H1 (cell line): ENCODE measurements at regions not wholly inside any gene's neighbourhood (a gene's known extent, or its start where the extent isn't known, plus 50 kb on each side); places are given as distances from the start of the nearest gene placed in this dataset.
A peak's percentile ranks its signal among the peaks of the same experiment; 100 is the strongest.

Experiments
- CHD1 ChIP-seq: IDR thresholded peaks from 2 replicates; pipeline ENCODE4 v1.6.1; 2012; ENCODE audit warnings: low read depth, low read length, improper control_type of control experiment
- CTBP2 ChIP-seq: IDR thresholded peaks from 2 replicates; pipeline ENCODE4 v1.7.0; 2011; ENCODE audit warnings: borderline replicate concordance, mild to moderate bottlenecking, moderate library complexity, mixed read lengths, low read length; ENCODE audit not compliant: insufficient read depth, insufficient read length
- EZH2 ChIP-seq: fragments of 200-600 bp; sonication (generic); IDR thresholded peaks from 2 replicates; pipeline ENCODE4 v1.7.1; 2012; ENCODE audit warnings: low read depth, mild to moderate bottlenecking, moderate library complexity, low read length, inconsistent platforms; ENCODE audit not compliant: severe bottlenecking
- GABPA ChIP-seq: IDR thresholded peaks from 2 replicates; pipeline ENCODE4 v1.6.1; 2011; ENCODE audit warnings: mild to moderate bottlenecking, low read length, moderate library complexity, borderline replicate concordance; ENCODE audit not compliant: insufficient read depth
- JUND ChIP-seq: IDR thresholded peaks from 2 replicates; pipeline ENCODE4 v1.6.1; 2011; ENCODE audit warnings: mild to moderate bottlenecking, improper control_type of control experiment, low read length
- KDM1A ChIP-seq: fragments of 200-600, 300-600 bp; sonication (generic); IDR thresholded peaks from 2 replicates; pipeline ENCODE4 v1.7.1; 2016; ENCODE audit warnings: mild to moderate bottlenecking, low read length, borderline replicate concordance
- NANOG ChIP-seq: IDR thresholded peaks from 2 replicates; pipeline ENCODE4 v1.6.1; 2011; ENCODE audit warnings: low read length, low read depth, mild to moderate bottlenecking, inconsistent platforms; ENCODE audit not compliant: insufficient read depth, poor library complexity, severe bottlenecking
- POLR2A ChIP-seq, 2 experiments: IDR thresholded peaks; 1 replicate in 1 of 2; 2 replicates in 1 of 2; pipeline ENCODE4 v1.6.1; 2011; ENCODE audit warnings: low read depth in 2 of 2, low read length in 2 of 2, mild to moderate bottlenecking in 2 of 2; ENCODE audit errors: control extremely low read depth in 1 of 2
- POU5F1 ChIP-seq: IDR thresholded peaks from 2 replicates; pipeline ENCODE4 v1.6.1; 2011; ENCODE audit warnings: low read depth, mild to moderate bottlenecking, low read length, moderate library complexity
- SP1 ChIP-seq: IDR thresholded peaks from 2 replicates; pipeline ENCODE4 v1.6.1; 2011; ENCODE audit warnings: low read depth, low read length
- SP4 ChIP-seq: IDR thresholded peaks from 2 replicates; pipeline ENCODE4 v1.6.1; 2012; ENCODE audit warnings: low read length, inconsistent platforms
- TEAD4 ChIP-seq: IDR thresholded peaks from 2 replicates; pipeline ENCODE4 v1.6.1; 2012; ENCODE audit warnings: low read depth, low read length, inconsistent platforms, mixed read lengths
- TF ChIP-seq, protein P1 (sequence below): fragments of 300-600 bp; sonication (generic); IDR thresholded peaks from 2 replicates; pipeline ENCODE4 v1.7.1; 2012; ENCODE audit warnings: low read length, moderate library complexity, mild to moderate bottlenecking, inconsistent platforms; ENCODE audit not compliant: insufficient replicate concordance

DNA sequence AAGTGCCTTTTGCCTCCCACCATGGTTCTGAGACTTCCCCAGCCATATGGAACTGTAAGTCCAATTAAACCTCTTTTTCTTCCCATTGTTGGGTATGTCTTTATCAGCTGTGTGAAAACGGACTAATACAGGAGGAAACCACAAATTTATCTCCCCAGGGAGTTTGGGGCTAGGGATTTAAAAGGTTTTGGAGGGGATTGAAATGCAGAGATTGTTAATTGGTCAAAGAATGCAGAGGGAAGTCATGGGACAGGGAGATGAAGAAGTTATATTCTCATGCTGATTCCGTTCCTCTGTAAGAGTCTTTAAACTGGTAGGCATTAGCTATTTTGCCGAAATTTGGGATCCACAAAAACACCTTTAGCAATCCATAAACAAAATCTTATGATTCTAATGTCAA, 57.9 kb downstream of the TKTL2 start (continued):
- TF ChIP-seq, protein P1, sequence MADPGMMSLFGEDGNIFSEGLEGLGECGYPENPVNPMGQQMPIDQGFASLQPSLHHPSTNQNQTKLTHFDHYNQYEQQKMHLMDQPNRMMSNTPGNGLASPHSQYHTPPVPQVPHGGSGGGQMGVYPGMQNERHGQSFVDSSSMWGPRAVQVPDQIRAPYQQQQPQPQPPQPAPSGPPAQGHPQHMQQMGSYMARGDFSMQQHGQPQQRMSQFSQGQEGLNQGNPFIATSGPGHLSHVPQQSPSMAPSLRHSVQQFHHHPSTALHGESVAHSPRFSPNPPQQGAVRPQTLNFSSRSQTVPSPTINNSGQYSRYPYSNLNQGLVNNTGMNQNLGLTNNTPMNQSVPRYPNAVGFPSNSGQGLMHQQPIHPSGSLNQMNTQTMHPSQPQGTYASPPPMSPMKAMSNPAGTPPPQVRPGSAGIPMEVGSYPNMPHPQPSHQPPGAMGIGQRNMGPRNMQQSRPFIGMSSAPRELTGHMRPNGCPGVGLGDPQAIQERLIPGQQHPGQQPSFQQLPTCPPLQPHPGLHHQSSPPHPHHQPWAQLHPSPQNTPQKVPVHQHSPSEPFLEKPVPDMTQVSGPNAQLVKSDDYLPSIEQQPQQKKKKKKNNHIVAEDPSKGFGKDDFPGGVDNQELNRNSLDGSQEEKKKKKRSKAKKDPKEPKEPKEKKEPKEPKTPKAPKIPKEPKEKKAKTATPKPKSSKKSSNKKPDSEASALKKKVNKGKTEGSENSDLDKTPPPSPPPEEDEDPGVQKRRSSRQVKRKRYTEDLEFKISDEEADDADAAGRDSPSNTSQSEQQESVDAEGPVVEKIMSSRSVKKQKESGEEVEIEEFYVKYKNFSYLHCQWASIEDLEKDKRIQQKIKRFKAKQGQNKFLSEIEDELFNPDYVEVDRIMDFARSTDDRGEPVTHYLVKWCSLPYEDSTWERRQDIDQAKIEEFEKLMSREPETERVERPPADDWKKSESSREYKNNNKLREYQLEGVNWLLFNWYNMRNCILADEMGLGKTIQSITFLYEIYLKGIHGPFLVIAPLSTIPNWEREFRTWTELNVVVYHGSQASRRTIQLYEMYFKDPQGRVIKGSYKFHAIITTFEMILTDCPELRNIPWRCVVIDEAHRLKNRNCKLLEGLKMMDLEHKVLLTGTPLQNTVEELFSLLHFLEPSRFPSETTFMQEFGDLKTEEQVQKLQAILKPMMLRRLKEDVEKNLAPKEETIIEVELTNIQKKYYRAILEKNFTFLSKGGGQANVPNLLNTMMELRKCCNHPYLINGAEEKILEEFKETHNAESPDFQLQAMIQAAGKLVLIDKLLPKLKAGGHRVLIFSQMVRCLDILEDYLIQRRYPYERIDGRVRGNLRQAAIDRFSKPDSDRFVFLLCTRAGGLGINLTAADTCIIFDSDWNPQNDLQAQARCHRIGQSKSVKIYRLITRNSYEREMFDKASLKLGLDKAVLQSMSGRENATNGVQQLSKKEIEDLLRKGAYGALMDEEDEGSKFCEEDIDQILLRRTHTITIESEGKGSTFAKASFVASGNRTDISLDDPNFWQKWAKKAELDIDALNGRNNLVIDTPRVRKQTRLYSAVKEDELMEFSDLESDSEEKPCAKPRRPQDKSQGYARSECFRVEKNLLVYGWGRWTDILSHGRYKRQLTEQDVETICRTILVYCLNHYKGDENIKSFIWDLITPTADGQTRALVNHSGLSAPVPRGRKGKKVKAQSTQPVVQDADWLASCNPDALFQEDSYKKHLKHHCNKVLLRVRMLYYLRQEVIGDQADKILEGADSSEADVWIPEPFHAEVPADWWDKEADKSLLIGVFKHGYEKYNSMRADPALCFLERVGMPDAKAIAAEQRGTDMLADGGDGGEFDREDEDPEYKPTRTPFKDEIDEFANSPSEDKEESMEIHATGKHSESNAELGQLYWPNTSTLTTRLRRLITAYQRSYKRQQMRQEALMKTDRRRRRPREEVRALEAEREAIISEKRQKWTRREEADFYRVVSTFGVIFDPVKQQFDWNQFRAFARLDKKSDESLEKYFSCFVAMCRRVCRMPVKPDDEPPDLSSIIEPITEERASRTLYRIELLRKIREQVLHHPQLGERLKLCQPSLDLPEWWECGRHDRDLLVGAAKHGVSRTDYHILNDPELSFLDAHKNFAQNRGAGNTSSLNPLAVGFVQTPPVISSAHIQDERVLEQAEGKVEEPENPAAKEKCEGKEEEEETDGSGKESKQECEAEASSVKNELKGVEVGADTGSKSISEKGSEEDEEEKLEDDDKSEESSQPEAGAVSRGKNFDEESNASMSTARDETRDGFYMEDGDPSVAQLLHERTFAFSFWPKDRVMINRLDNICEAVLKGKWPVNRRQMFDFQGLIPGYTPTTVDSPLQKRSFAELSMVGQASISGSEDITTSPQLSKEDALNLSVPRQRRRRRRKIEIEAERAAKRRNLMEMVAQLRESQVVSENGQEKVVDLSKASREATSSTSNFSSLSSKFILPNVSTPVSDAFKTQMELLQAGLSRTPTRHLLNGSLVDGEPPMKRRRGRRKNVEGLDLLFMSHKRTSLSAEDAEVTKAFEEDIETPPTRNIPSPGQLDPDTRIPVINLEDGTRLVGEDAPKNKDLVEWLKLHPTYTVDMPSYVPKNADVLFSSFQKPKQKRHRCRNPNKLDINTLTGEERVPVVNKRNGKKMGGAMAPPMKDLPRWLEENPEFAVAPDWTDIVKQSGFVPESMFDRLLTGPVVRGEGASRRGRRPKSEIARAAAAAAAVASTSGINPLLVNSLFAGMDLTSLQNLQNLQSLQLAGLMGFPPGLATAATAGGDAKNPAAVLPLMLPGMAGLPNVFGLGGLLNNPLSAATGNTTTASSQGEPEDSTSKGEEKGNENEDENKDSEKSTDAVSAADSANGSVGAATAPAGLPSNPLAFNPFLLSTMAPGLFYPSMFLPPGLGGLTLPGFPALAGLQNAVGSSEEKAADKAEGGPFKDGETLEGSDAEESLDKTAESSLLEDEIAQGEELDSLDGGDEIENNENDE: no peak
- TF ChIP-seq SP1 (peak; percentile 47; the same call in 1 of the 2 replicates), SP4 (no peak), GABPA (no peak), KDM1A (no peak), NANOG (peak; percentile 41), POLR2A (IDR thresholded peaks at IDR 0.05; ENCODE audit: control extremely low read depth in 1 of 2, low read depth in 2 of 2, low read length in 2 of 2) (no peak), EZH2 (no peak), POU5F1 (0 out of 2 replicates have a peak, but pooled peaks have one; percentile 68), JUND (no peak), CTBP2 (no peak), TEAD4 (0 out of 2 replicates have a peak, but pooled peaks have one; percentile 21), CHD1 (no peak)
